Prostate gland (tissue), 2 donors: ENCODE measurements at regions not wholly inside any gene's neighbourhood (a gene's known extent, or its start where the extent isn't known, plus 50 kb on each side); places are given as distances from the start of the nearest gene placed in this dataset.

Experiments used
- DNase-seq: peaks from one replicate; pipeline ENCODE4 v3.0.0-alpha.2; 2019; ENCODE audit warnings: low spot score
- H3K27ac ChIP-seq, 2 donors: fragments of 200-600 bp; sonication (generic); 2 replicates each; pipeline ENCODE4 v1.5.1; 2017 to 2019
- H3K27me3 ChIP-seq: fragments of 200-600 bp; sonication (generic); replicated peaks from 2 replicates; pipeline ENCODE4 v1.5.1; 2019; ENCODE audit not compliant: insufficient read depth
- H3K36me3 ChIP-seq, 2 donors: fragments of 200-600 bp; sonication (generic); 1 replicate in 1 of 2; 2 replicates in 1 of 2; pipeline versions ENCODE4 v1.5.1 to v1.8.1; 2017 to 2019
- H3K4me1 ChIP-seq: fragments of 200-600 bp; sonication (generic); replicated peaks from 2 replicates; pipeline ENCODE4 v1.5.1; 2019
- H3K4me3 ChIP-seq, 2 donors: fragments of 200-600 bp; sonication (generic); 2 replicates each; pipeline ENCODE4 v1.5.1; 2017 to 2019
- H3K9me3 ChIP-seq: fragments of 200-600 bp; sonication (generic); 2 replicates; pipeline ENCODE4 v1.5.1; 2017
- POLR2A ChIP-seq: fragments of 450-650 bp; IDR thresholded peaks from one replicate; pipeline ENCODE4 v1.6.1; 2016; ENCODE audit warnings: antibody characterized with exemption, mild to moderate bottlenecking
- POLR2AphosphoS5 ChIP-seq: sonication (generic); formaldehyde crosslinking; IDR thresholded peaks from one replicate; pipeline ENCODE4 v1.6.1; 2017; ENCODE audit warnings: antibody characterized with exemption
- WGBS: methylation state at CpG from one replicate; pipeline ENCODE4 v1.1.5; 2018; 5-methylcytosine and 5-hydroxymethylcytosine counted together
- intact Hi-C: fragments of 100-400 bp; cut with DNase I; formaldehyde crosslinking; loops from one replicate; pipeline ENCODE4 v1.14.2; 2022
- TF ChIP-seq, protein P1 (sequence below), 4 experiments: fragments of 200-600 bp in 2 of 4; fragments of 450-650 bp in 2 of 4; sonication (generic) in 2 of 4; IDR thresholded peaks; 1 replicate in 3 of 4; 2 replicates in 1 of 4; pipeline ENCODE4 v1.5.1; 2016 to 2019; ENCODE audit warnings: antibody characterized with exemption in 4 of 4, mild to moderate bottlenecking in 2 of 4, moderate library complexity in 2 of 4

DNA sequence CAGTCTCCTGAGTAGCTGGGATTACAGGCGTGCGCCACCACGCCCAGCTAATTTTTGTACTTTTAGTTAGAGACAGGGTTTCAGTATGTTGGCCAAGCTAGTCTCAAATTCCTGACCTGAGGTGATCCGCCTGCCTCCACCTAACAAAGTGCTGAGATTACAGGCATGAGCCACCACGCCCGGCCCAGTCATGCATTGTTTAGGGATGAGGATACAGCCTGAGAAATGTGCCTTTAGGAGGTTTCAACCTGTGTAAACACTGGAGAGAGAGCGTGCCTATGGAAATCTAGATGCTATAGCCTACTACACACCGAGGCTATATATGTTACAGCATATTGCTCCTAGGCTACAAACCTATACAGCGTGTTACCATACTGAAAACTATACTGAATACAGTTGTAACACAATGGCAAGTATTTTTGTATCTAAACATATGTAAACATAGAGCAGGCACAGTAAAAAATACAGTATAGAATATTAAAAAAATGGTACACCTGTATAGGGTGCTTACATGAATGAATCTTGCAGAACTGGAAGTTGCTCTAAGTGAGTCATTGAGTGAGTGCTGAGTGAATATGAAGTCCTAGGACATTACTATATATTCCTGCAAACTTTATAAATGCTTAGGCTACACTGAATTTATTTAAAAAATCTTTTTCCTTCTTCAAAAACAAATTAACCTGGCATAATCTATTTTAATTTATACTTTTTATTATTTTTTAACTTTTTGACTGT is 588.2 kb upstream of the ADGRL3 start:
- no peak for DNase-seq
- WGBS, result 63% methylated on average over 9 of the region's 9 CpGs
- Histone ChIP-seq H3K36me3 (no peaks in the 10 kb centered on the region), H3K27me3 (no peaks in the 10 kb centered on the region), H3K9me3 (no peaks in the 10 kb centered on the region), H3K4me1 (no peaks in the 10 kb centered on the region), H3K27ac (no peak overlapping the region), H3K4me3 (no peak overlapping the region)
- intact Hi-C loops, result no loop called here
- TF ChIP-seq POLR2A (no peak), POLR2AphosphoS5 (no peak)
- TF ChIP-seq, protein P1, sequence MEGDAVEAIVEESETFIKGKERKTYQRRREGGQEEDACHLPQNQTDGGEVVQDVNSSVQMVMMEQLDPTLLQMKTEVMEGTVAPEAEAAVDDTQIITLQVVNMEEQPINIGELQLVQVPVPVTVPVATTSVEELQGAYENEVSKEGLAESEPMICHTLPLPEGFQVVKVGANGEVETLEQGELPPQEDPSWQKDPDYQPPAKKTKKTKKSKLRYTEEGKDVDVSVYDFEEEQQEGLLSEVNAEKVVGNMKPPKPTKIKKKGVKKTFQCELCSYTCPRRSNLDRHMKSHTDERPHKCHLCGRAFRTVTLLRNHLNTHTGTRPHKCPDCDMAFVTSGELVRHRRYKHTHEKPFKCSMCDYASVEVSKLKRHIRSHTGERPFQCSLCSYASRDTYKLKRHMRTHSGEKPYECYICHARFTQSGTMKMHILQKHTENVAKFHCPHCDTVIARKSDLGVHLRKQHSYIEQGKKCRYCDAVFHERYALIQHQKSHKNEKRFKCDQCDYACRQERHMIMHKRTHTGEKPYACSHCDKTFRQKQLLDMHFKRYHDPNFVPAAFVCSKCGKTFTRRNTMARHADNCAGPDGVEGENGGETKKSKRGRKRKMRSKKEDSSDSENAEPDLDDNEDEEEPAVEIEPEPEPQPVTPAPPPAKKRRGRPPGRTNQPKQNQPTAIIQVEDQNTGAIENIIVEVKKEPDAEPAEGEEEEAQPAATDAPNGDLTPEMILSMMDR (IDR thresholded peaks at IDR 0.05), result no peak

DNA sequence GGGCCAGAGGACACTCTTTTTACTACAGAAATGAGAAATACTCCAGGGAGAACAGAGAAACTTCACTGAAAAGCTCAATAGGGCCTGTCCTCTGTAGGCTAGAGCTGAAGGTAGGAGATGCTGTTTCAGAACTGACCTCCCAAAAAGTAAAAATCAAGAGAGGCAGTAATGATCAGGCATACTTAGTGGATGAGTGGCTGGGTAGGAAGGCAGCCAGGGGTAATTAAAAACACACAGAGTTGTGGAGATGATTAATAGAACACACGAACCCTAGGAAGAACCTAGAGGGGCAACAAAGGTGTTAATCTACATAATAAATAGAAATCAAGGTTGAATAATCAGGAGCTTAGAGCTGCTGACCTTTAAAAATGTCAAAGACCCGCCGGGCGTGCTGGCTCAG is 582.4 kb upstream of the ADGRL3 start:
- no peaks in the 10 kb centered on the region for H3K9me3 ChIP-seq
- TF ChIP-seq, protein P1 (IDR thresholded peaks at IDR 0.05), result no peak
- no peak for TF ChIP-seq POLR2A
- no peak for TF ChIP-seq POLR2AphosphoS5
- H3K27me3 ChIP-seq, result no peaks in the 10 kb centered on the region
- H3K27ac ChIP-seq, result no peak overlapping the region
- intact Hi-C loops, result no loop called here
- H3K4me1 ChIP-seq, result no peaks in the 10 kb centered on the region
- H3K4me3 ChIP-seq, result no peak overlapping the region
- DNase-seq, result no peak
- WGBS, result 82% methylated on average over 4 of the region's 4 CpGs
- no peaks in the 10 kb centered on the region for H3K36me3 ChIP-seq

DNA sequence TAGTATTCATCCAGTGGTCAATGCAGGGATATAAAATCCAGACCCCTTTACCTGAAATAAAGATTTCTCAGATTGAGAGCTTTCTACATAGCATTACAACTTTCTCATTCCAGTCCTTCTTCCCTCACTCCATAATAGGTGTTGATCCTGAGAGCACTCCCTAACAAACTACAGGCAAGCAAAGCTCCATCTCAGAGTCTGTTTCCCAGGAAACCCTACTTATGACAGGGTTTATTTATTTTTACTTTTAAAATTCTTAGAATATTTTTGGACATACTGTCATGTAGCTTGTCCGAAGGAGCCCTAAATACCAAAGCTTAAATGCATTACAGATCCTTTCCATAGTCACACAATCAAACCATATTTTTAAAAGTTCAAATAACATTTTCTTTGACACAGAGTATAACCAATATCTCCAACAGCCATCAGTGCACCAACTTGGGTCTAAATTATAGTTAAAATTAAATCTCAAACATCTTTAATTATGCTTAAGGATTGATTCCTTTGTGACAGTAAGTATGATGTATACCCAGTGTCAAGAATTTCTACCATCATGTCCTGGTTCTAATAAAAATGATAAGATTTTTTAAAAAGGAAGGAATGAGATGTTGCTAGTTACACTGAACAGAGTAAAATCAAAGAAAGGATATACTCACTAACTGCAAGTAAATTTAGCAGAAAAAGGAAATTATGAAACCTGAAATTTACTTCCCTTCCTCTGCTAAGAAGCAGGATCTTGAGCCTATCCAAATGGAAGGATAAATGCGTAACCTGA is 580.4 kb upstream of the ADGRL3 start:
- DNase-seq, result no peak
- WGBS, result 76% methylated on average over 2 of the region's 2 CpGs
- no peaks in the 10 kb centered on the region for H3K27me3 ChIP-seq
- H3K27ac ChIP-seq, result no peak overlapping the region
- H3K4me1 ChIP-seq, result no peaks in the 10 kb centered on the region
- H3K4me3 ChIP-seq, result no peak overlapping the region
- H3K9me3 ChIP-seq, result no peaks in the 10 kb centered on the region
- TF ChIP-seq POLR2A, result no peak
- TF ChIP-seq, protein P1 (IDR thresholded peaks at IDR 0.05), result no peak
- intact Hi-C loops, result no loop called here
- no peaks in the 10 kb centered on the region for H3K36me3 ChIP-seq

DNA sequence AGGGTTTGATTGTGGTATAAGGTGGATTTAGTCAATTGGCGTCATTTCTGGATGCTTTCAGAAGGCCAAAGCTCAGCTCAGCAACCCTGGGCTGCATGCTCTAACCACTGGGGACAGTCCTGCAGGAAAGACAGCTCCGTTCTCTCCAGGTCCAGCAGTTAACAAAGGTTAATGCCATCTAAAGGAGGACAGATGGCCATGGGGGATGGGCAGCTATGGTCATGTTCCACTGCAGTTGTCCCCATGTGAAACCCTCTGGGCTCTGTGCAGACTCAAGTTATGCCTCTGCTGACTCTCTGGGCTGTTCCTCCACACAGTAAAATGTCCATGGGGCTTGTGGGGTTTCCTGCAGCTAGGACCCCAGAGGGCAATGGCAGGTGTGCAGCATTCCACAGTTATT is 562.1 kb upstream of the ADGRL3 start:
- Histone ChIP-seq H3K36me3 (no peaks in the 10 kb centered on the region), H3K9me3 (no peaks in the 10 kb centered on the region), H3K27ac (no peak overlapping the region), H3K4me1 (no peaks in the 10 kb centered on the region), H3K4me3 (no peak overlapping the region), H3K27me3 (no peaks in the 10 kb centered on the region)
- WGBS, result 89% methylated on average over 2 of the region's 2 CpGs
- no peak for DNase-seq
- no peak for TF ChIP-seq POLR2AphosphoS5
- no peak for TF ChIP-seq POLR2A
- TF ChIP-seq, protein P1 (IDR thresholded peaks at IDR 0.05), result no peak
- intact Hi-C loops, result no loop called here

DNA sequence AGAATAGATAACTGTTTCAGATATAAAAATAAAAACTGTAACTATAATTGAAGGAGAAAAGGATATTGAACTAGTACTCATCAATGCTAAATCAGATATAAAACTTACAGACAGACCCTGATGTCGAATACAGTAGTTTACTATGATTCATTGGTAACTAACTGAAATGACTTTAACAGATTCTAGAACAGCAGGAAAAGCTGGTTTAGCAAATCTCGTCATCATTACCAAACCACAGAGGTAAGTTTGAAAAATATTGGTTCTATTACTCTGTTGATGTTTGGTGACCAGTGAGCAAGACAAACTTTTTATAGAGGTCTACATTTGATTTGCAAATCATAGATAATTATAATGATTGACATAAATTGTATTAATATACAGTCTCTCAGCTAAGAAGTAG is 551.4 kb upstream of the ADGRL3 start:
- no peak for DNase-seq
- TF ChIP-seq POLR2A, result no peak
- TF ChIP-seq POLR2AphosphoS5, result no peak
- TF ChIP-seq, protein P1 (IDR thresholded peaks at IDR 0.05), result no peak
- intact Hi-C loops, result no loop called here
- no peaks in the 10 kb centered on the region for H3K36me3 ChIP-seq
- no peaks in the 10 kb centered on the region for H3K4me1 ChIP-seq
- WGBS, result 51% methylated on average over 2 of the region's 2 CpGs
- H3K9me3 ChIP-seq, result no peaks in the 10 kb centered on the region
- no peaks in the 10 kb centered on the region for H3K27me3 ChIP-seq
- no peak overlapping the region for H3K27ac ChIP-seq
- H3K4me3 ChIP-seq, result no peak overlapping the region
